ENCODE measurements at regions not wholly inside any gene's neighbourhood (a gene's known extent, or its start where the extent isn't known, plus 50 kb on each side); places are given as distances from the start of the nearest gene placed in this dataset.

- no peak for DNase-seq
These were observed 74.9 kb upstream of the SPATA13 start for GRCh38 chr13:24085662-24086061.

- no peak for DNase-seq
These were observed 73.9 kb upstream of the SPATA13 start for GRCh38 chr13:24086642-24087041.

- DNase-seq = no peak
These were observed 72.8 kb upstream of the SPATA13 start for GRCh38 chr13:24087605-24088225.

- no peak for DNase-seq
These were observed 70.5 kb upstream of the SPATA13 start for GRCh38 chr13:24090049-24090448.

- DNase-seq = no peak
These were observed 69.4 kb upstream of the SPATA13 start for GRCh38 chr13:24091080-24091479.

- no peak for DNase-seq
These were observed 68.4 kb upstream of the SPATA13 start for GRCh38 chr13:24092108-24092507.

GRCh38 chr13:24093047-24093446, 67.5 kb upstream of the SPATA13 start:
- no peak for DNase-seq

- no peak for DNase-seq
These were observed 63.9 kb upstream of the SPATA13 start for GRCh38 chr13:24096659-24097058.

GRCh38 chr13:24097064-24097463, 63.5 kb upstream of the SPATA13 start:
- DNase-seq = no peak

- DNase-seq = no peak
These were observed 62.9 kb upstream of the SPATA13 start for GRCh38 chr13:24097667-24098066.

GRCh38 chr13:24099490-24099889, 61.0 kb upstream of the SPATA13 start:
- DNase-seq = no peak

GRCh38 chr13:24100188-24100587, 60.3 kb upstream of the SPATA13 start:
- no peak for DNase-seq

- DNase-seq = no peak
These were observed 56.6 kb upstream of the SPATA13 start for GRCh38 chr13:24103782-24104372.

- no peak for DNase-seq
These were observed 55.8 kb upstream of the SPATA13 start for GRCh38 chr13:24104723-24105122.

- DNase-seq = no peak
These were observed 54.1 kb upstream of the SPATA13 start for GRCh38 chr13:24106429-24106828.

- DNase-seq = no peak
These were observed 52.4 kb upstream of the SPATA13 start for GRCh38 chr13:24107955-24108614.

- no peak for DNase-seq
These were observed 51.9 kb upstream of the SPATA13 start for GRCh38 chr13:24108615-24108965.

- DNase-seq = no peak
These were observed 50.5 kb upstream of the SPATA13 start for GRCh38 chr13:24110011-24110410.
